COLO668 (cell line): ENCODE measurements at regions not wholly inside any gene's neighbourhood (a gene's known extent, or its start where the extent isn't known, plus 50 kb on each side); places are given as distances from the start of the nearest gene placed in this dataset.
"Not testable (repeated sequence)": the region's sequence is repeated elsewhere in the genome, so short reads cannot be mapped to it uniquely, and the experiment has no call there.

Experiments used
- DNase-seq: peaks from one replicate; lab custom pipeline; 2025; ENCODE audit not compliant: unreplicated experiment; lab: John Stamatoyannopoulos, UW

DNA sequence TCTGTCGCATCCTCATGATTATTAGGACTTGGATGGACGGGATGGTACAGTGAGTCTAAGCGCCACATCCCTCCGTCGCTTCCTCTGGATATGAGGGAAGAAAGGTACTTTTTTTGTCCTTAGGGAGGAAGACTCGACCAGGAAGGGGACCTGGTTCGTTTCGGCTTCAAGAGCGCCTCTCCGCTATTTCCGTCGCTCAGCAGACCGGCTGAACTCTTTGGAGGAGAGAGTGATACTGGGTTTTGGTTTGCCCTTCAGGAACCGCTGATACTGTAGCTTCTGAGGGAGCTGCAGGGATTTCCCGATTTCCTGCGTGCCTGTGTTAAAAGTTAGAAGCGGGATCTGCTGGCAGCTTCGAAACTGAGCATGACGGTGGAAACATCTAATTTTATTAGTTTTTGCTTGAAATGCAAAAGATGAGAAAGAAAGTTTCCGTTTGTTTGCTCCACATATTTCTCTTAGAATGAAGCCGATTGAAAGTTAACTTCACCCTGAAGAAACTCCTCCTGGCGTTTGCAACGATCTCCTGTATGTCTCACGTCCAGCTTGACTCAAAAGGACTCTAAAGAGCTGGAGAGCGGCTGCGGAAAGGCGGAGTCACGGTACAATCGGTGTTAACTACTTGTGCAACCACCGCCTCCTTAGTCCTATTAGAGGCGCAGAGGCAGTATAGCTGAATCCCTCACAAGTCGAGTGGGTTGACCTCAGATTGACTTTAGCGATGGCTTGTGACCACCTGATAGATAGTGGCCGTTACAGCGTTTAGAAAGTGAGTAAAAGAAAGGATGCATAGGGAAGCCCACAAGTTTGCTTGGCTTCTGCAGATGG lies 129.4 kb downstream of the TRIM27 start:
- DNase-seq: no peak

GRCh38 chr6:28800647-28801046 lies 123.1 kb downstream of the TRIM27 start:
- not testable (repeated sequence) for DNase-seq

DNA sequence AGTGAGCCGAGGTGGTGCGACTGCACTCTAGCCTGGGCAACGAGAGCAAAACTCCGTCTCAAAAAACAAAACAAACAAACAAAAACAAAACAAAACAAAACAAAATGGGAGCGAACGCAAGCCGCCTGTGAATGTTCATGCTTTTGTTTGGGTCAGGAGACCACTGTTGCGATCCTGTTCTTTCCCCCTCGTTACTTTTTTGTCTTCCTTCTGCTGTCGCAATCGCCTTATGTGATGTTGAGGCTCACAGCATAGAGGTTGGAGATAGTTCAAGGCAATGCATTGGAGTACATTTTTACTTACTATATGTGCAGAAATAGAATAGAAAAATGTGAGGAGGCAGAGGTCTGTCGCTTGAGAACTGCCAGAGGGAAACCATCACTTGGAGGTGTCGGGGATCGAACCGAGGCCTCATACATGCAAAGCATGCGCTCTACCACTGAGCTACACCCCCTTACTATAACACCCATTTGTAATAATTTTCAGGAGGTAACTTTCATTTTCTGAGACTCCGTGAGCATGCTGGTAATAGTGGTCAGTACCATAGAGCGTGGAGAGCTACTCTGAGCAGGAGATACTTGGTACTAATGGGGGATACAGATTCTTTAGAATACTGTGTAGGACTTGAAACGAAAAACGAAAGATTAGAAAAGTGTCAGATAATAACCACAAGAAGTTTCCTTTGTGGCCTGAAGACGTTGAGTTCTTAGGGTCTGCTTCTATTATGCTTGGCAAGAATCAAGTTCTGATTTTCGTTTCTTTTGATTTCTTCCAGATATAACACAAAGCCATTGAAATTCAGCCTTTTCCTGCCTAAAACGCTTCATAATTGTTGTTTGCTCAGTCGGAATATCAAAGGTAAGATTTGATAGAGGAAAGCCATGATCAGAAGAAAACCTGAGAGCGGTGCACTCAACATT lies 121.1 kb downstream of the TRIM27 start:
- DNase-seq: no peak

GRCh38 chr6:28803337-28803709 lies 120.5 kb downstream of the TRIM27 start:
- DNase-seq: no peak

DNA sequence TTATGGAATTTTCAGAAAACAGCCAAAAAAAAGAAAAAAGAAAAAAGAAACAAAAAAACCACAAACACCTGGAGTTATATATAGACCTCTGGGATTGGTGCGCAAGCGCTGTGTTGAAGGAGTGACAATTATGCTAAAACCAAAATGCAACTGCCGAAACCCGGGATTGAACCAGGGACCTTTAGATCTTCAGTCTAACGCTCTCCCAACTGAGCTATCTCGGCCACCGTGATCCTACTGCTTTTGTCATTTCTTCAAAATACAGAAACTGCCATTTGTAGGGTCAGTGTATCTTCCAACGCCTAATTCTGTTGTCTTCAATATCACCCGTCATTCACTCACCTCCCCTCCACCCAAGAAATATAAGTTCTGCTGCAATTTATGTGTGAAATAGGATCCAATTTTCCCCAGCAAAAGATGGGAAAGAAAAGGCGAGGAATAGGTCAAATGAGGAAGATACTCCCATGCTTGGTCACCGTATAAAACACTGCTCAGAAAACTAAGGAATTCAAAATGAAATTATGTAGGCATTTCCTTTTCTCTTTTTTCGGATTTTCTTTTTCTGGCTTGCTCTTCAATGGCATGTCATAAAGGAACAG lies 116.0 kb downstream of the TRIM27 start:
- DNase-seq: peak; percentile 14

GRCh38 chr6:28808383-28808782 lies 115.4 kb downstream of the TRIM27 start:
- no peak for DNase-seq

GRCh38 chr6:28809947-28810658 lies 113.7 kb downstream of the TRIM27 start:
- no peak for DNase-seq

GRCh38 chr6:28810659-28811053 lies 113.1 kb downstream of the TRIM27 start:
- no peak for DNase-seq

DNA sequence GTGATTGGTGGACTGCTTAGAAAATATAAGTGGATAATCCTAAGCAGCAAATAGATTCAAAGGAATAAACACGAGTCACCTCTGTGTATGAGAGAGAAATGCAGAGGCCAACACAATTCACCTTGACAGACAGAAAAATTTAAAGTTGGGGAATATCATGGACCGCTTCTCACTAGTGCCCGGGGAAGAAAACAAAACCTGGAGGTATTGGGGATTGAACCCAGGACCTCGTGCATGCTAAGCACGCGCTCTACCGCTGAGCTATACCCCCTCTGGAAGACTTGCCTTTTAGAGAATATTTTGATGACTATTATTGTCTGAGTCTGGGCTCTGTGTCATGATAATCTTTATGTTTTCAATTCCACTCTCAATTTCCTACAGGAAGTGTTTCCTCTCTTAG lies 111.9 kb downstream of the TRIM27 start:
- no peak for DNase-seq

GRCh38 chr6:28812778-28813569 lies 110.8 kb downstream of the TRIM27 start:
- no peak for DNase-seq

- no peak for DNase-seq
These were observed 109.5 kb downstream of the TRIM27 start for GRCh38 chr6:28814032-28814976.

DNA sequence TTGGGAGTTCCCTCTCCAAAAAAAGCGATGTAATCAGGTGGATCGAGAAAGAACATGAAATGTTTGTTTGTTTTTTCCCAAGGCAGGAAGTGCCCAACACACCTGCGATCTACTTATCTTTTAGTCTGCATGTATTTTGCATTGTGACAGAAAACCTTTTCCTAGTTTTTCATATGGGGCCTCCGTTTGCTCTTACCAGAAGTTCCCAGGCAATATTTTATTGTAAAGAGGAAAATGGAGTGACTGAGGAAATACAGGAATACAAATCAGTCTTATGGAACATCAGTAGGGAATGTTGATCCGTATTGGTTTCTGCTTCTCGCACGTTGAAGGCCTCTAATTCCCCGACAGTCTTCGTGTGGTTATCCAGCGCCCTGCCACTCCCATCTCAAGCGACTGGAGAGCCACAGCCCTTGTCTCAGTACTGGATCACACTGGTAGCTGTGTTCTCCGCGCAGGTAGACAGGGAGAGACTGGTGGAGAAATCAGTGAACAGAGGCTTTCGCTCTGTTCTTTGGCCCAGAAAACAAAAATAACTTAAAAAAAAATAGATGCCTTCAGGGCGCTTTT lies 107.4 kb downstream of the TRIM27 start:
- DNase-seq: no peak

GRCh38 chr6:28816909-28817807 lies 106.6 kb downstream of the TRIM27 start:
- DNase-seq: no peak

- DNase-seq: no peak
These were observed 106.0 kb downstream of the TRIM27 start for GRCh38 chr6:28817808-28818145.

GRCh38 chr6:28824793-28825731 lies 98.7 kb downstream of the TRIM27 start:
- DNase-seq: no peak

DNA sequence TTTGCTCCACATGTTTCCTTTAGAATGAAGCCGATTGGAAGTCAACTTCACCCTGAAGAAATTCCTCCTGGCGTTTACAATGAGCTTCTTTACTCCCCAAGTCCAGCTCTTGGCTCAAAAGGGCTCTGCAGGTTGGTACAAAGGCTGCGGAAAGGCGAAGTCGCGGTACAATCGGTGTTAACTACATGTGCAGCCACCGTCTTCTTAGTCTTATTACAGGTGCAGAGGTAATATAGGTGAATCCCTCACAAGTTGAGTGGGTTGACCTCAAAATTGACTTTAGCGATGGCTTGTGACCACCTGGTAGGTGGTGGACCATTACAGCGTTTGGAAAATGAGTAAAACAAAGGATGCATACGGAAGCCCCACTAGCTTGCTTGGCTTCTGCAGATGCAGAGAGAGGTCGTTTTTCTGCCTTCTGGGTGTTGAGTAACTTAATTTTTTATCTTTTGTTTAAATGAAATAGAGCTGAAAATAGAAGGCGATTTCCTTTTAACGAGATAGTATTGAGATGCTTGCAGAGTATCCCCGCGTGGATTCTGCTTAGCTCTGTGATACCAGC lies 98.0 kb downstream of the TRIM27 start:
- DNase-seq: no peak
